ENCODE measurements at regions not wholly inside any gene's neighbourhood (a gene's known extent, or its start where the extent isn't known, plus 50 kb on each side); places are given as distances from the start of the nearest gene placed in this dataset.
"Not testable (repeated sequence)": the region's sequence is repeated elsewhere in the genome, so short reads cannot be mapped to it uniquely, and the experiment has no call there.

GRCh38 chr9:11158063-11158462, 545.3 kb upstream of the PTPRD start:
- DNase-seq, result no peak

DNA sequence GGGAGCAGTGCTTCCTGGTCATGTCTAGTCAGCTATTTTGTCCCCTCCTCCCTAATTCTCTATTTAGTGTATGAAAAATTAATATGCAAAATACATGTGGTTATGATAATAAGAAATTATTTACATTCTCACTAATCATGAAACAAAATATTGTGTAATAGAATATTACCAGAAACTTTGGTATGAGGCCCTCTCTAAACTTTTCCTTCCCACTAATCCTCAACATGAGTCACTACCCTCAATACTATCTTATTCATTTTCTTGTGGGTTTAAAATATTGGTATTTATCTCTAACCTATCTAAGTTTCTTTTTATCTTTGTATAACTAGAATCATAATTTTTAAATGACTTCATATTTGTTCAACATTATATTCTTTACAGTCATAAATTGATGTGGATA, 545.9 kb upstream of the PTPRD start:
- no peak for DNase-seq

DNA sequence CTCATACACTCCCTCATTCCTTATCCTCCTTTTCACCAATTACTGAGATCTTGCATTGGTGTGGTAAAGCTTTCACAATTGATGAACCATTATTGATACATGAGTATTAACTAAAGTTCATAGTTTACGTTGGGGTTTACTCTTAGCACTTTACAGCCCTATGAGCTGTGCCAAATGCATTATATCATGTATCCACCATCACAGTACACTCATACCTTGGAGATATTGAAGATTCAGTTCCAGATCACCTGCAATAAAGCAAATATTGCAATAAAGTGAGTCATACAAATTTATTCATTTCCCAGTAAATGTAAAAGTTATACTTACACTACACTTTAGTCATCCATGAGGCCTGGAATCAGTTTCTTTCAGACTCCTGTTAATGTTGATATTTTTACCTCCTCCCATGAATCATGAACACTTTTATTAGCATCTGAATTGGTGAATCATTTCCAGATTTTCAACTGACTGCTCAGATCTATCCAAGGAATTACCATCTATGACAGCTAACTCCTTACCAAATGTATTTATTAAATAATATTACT, 546.6 kb upstream of the PTPRD start:
- DNase-seq, result no peak

- no peak for DNase-seq
Observed at GRCh38 chr9:11163843-11164242, 551.0 kb upstream of the PTPRD start.

- DNase-seq, result no peak
Observed at GRCh38 chr9:11182001-11182400, 569.2 kb upstream of the PTPRD start.

DNA sequence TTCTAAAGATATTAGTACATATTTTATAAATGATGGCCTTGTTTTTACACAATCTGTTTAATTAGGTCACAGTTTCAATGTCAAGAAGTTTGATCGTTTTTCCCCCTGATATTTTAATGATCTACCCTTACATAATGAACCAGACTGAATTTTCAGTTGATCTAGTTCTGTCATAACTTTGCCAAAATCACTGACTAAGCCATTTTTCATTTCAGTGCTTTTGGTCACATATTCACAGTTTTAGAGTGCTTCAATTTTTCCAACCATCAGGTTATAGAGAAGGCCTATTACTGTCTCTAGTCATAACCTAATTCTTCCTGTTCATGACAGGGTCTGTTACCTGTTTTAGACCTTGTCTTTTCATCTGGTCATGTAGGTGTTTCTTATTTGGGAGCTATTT, 577.9 kb upstream of the PTPRD start:
- DNase-seq, result no peak

GRCh38 chr9:11192993-11193392, 580.2 kb upstream of the PTPRD start:
- no peak for DNase-seq

GRCh38 chr9:11194246-11194645, 581.4 kb upstream of the PTPRD start:
- no peak for DNase-seq

GRCh38 chr9:11196840-11197365, 584.1 kb upstream of the PTPRD start:
- not testable (repeated sequence) for DNase-seq

- DNase-seq, result no peak
Observed at GRCh38 chr9:11199335-11199734, 586.5 kb upstream of the PTPRD start.

GRCh38 chr9:11204521-11204920, 591.7 kb upstream of the PTPRD start:
- no peak for DNase-seq

DNA sequence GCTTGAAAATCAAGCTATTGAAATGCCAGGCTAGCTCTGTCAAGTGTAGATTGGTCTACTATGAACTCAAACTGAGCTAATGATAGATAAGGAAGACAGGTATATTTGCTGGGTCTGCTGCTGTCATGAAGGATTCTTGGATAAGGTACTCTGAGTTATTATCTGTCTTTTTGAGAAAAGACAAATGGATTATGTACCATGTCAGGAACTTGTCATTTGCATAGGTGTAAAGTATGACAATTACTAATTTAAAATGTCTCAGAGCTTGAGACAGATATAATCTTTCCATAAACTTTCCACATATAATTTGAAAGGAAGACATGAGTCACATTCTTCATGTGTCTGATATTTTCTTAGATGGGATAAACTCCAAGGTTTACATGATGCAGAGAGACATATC, 594.1 kb upstream of the PTPRD start:
- DNase-seq, result no peak

- no peak for DNase-seq
Observed at GRCh38 chr9:11233696-11234095, 620.9 kb upstream of the PTPRD start.

DNA sequence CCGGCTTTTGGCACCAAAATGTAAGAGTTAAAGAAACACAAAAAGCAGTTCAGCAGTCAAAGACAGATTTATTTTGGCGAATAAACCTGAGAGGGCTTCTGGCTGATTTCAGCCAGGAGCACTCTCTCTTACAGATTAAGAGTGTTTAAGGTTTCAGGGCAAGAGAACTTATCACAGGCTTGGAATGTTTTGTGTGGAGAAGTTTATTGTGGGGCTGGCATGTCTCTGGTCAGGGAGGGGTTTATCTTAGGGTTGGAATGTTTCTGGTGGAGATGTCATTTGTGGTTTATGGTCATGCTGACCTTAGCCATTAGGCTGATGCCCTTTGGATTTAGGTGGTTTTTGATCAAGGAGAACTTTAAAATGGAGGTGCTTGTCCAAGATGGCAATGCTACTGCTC, 622.3 kb upstream of the PTPRD start:
- no peak for DNase-seq

GRCh38 chr9:11241779-11242178, 629.0 kb upstream of the PTPRD start:
- DNase-seq, result no peak

- DNase-seq, result no peak
Observed at GRCh38 chr9:11257992-11258391, 645.2 kb upstream of the PTPRD start.

- DNase-seq, result no peak
Observed at GRCh38 chr9:11269036-11269435, 656.2 kb upstream of the PTPRD start.

DNA sequence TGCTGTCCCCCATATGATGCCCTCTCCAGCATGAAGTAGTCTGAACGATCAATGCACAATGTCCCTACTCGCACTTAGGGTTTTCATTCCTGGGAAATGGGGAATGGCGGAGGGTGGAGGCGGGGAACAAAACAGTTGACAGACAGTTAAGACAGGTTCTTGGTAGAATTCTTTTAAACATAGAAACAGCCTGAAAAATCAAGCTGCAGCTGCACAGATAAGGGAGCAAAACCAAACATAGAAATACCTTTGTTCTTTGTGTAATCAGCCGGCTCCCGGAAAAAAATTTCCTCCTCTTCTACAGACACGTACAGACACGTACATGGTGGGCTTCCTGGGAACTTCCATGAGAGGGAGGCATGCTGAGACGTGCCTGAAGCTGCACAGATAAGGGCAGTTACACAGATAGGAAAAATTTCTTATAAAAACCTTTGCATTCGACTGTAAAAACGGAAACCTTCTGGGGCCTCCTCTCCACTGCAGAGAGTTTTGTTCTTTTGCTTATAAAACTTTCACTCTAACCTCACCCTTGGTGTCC, 662.4 kb upstream of the PTPRD start:
- no peak for DNase-seq

DNA sequence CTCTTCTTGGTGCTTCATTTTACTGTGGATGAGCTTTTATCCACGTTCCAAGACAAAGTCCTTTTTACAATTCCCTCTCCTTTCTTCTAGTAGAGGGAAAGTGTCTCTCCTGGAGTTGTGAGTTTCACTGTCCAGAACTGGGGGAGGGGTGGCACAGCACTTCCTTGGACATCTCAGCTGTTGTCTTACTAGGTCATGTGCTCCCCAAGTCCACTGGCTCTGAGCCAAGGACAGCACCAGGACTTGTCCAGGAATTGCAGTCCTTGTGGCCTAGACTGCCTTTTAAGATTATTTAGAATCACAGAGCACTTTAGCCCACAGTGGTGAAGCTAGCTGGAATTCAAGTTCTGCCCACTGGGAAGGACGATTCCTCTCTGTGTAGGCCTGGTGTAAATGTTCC, 700.2 kb upstream of the PTPRD start:
- DNase-seq, result no peak

GRCh38 chr9:11318946-11319345, 706.1 kb upstream of the PTPRD start:
- DNase-seq, result no peak

DNA sequence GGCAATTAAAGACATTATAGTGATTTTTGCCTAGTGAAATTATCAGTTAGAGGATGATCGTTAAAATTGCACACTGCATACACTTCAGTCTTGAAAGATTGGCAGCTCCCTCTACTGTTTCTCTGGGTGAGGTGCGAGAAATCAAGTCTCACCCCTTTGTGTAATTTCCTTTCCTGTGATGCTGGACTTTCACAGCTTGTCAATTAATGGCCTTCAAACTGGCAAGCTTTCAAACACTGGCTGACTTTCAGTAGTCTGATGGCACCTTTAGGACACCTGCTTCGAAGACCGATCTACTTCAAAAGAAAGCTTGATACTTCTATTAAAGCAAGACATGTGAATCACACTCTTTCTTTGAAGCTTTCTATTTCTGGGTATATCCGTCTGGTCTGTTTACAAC, 706.7 kb upstream of the PTPRD start:
- DNase-seq, result no peak

DNA sequence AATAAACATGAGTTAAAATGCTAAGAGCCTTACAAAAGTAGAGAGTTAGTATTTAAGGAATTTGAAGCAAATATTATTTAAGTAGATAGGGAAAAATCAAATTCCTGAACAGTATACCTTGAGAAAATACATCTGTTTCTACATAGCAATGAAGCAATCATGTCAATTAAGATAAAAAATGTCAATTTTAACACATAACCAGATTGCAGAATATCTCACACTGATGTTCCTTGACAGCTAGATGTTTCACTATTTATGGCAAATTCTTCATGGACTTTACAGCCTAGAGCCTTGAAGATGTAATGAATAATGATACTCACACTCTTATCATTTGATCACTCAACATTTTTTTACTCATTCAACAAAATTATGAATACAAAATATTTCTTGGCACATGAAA, 708.2 kb upstream of the PTPRD start:
- DNase-seq, result no peak

DNA sequence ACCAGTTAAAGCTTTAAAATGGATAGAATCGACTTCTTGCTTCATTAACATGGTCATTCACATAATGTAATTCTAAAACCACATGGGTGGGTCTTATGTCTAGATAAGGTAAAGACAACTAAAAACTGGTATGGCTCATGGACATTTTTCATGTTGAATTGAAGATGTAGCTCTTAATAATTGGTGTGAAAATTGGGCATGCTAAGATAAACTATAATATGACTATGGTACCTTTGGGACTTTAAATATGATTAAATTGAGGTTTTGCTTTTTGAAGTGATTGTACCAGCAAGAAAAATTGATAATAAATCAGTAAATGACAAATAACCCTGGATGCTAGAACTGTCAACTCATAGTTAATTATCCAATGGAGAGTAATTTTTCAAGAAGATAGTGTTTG, 710.7 kb upstream of the PTPRD start:
- no peak for DNase-seq

GRCh38 chr9:11326231-11326630, 713.4 kb upstream of the PTPRD start:
- no peak for DNase-seq

GRCh38 chr9:11328326-11328725, 715.5 kb upstream of the PTPRD start:
- DNase-seq, result no peak

All from inflammatory macrophage (primary cell).